ENCODE measurements at regions not wholly inside any gene's neighbourhood (a gene's known extent, or its start where the extent isn't known, plus 50 kb on each side); places are given as distances from the start of the nearest gene placed in this dataset.

DNA sequence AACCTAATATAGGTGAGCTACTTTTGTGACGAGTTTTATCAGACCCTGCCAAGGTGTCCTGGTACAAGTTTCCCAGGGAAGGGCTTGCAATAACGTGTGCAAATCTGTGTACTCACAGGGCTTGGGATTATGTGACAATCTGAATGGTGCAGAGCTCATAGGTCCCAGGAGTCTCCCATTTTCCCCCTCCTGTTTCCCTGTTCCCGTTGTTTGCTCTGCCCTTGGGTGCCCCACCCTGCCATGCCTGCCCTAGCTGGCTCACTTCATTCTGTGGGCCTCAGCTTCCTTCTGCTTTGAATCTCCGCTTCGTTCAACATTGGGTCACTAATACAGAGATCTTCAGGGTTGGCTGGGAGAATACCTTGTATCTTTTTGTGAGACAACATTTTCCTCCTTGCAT is 90.3 kb upstream of the HPF1 start:
- H3K9me3 ChIP-seq (ENCODE audit: control insufficient read depth, insufficient read depth, low read length): no peaks in the 10 kb centered on the region
- no peak overlapping the region for H3K27ac ChIP-seq (ENCODE audit: insufficient read depth, low read length)
- H3K14ac ChIP-seq (replicated peaks; ENCODE audit: low read depth, low read length): no peak overlapping the region
- no peak for TF ChIP-seq FOS (IDR thresholded peaks at IDR 0.05; ENCODE audit: low read depth, low read length)
- TF ChIP-seq CHD1 (IDR thresholded peaks at IDR 0.05; ENCODE audit: low read depth, low read length): no peak
- TF ChIP-seq, protein P1, sequence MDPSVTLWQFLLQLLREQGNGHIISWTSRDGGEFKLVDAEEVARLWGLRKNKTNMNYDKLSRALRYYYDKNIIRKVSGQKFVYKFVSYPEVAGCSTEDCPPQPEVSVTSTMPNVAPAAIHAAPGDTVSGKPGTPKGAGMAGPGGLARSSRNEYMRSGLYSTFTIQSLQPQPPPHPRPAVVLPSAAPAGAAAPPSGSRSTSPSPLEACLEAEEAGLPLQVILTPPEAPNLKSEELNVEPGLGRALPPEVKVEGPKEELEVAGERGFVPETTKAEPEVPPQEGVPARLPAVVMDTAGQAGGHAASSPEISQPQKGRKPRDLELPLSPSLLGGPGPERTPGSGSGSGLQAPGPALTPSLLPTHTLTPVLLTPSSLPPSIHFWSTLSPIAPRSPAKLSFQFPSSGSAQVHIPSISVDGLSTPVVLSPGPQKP (IDR thresholded peaks at IDR 0.05; ENCODE audit: borderline replicate concordance, low read depth, low read length): no peak
- no peak for TF ChIP-seq CEBPB (IDR thresholded peaks at IDR 0.05; ENCODE audit: low read depth, low read length)
- TF ChIP-seq, protein P2, sequence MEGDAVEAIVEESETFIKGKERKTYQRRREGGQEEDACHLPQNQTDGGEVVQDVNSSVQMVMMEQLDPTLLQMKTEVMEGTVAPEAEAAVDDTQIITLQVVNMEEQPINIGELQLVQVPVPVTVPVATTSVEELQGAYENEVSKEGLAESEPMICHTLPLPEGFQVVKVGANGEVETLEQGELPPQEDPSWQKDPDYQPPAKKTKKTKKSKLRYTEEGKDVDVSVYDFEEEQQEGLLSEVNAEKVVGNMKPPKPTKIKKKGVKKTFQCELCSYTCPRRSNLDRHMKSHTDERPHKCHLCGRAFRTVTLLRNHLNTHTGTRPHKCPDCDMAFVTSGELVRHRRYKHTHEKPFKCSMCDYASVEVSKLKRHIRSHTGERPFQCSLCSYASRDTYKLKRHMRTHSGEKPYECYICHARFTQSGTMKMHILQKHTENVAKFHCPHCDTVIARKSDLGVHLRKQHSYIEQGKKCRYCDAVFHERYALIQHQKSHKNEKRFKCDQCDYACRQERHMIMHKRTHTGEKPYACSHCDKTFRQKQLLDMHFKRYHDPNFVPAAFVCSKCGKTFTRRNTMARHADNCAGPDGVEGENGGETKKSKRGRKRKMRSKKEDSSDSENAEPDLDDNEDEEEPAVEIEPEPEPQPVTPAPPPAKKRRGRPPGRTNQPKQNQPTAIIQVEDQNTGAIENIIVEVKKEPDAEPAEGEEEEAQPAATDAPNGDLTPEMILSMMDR (conservative IDR thresholded peaks at IDR 0.05; ENCODE audit: low read depth, low read length): no peak
- no peak for TF ChIP-seq MXI1 (IDR thresholded peaks at IDR 0.05; ENCODE audit: borderline replicate concordance, low read depth, low read length)
- no peak for TF ChIP-seq RFX5 (IDR thresholded peaks at IDR 0.05; ENCODE audit: low read depth, low read length)
- TF ChIP-seq, protein P3, sequence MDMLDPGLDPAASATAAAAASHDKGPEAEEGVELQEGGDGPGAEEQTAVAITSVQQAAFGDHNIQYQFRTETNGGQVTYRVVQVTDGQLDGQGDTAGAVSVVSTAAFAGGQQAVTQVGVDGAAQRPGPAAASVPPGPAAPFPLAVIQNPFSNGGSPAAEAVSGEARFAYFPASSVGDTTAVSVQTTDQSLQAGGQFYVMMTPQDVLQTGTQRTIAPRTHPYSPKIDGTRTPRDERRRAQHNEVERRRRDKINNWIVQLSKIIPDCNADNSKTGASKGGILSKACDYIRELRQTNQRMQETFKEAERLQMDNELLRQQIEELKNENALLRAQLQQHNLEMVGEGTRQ (IDR thresholded peaks at IDR 0.05; ENCODE audit: low read depth, low read length): no peak
- TF ChIP-seq NFE2L2 (IDR thresholded peaks at IDR 0.05; ENCODE audit: low read depth, low read length): no peak
- no peak for TF ChIP-seq BHLHE40 (IDR thresholded peaks at IDR 0.05; ENCODE audit: low read depth, low read length)
- no peak for TF ChIP-seq POLR2A (IDR thresholded peaks at IDR 0.05; ENCODE audit: low read depth, low read length)
- no peak for TF ChIP-seq SMC3 (IDR thresholded peaks at IDR 0.05; ENCODE audit: low read depth, low read length)
- no peak for TF ChIP-seq RCOR1 (IDR thresholded peaks at IDR 0.05; ENCODE audit: insufficient replicate concordance, low read length)
- no peak for TF ChIP-seq RAD21 (IDR thresholded peaks at IDR 0.05; ENCODE audit: low read length)
- no peak for TF ChIP-seq MAFK (IDR thresholded peaks at IDR 0.05; ENCODE audit: low read depth, low read length)
- H3K4ac ChIP-seq (ENCODE audit: low read depth, low read length): no peak overlapping the region
- H3K18ac ChIP-seq (ENCODE audit: low read depth, low read length): no peak overlapping the region
- no TSS peak for BruUV-seq (replicated peaks)
- H3K27me3 ChIP-seq (ENCODE audit: control insufficient read depth, insufficient read depth, low read length): no peaks in the 10 kb centered on the region
- intact Hi-C loops (cut with micrococcal nuclease): no loop called here
- no peaks in the 10 kb centered on the region for H3K9me1 ChIP-seq (ENCODE audit: insufficient read depth, low read length)
- H2AK5ac ChIP-seq (ENCODE audit: low read depth, low read length): no peak overlapping the region
- dilution Hi-C loops (cut with HindIII; ENCODE audit: low sequenced_read_pairs, unreplicated experiment): no loop called here
- no peak overlapping the region for H4K5ac ChIP-seq (ENCODE audit: low read depth, low read length)
- no peak overlapping the region for H4K91ac ChIP-seq (ENCODE audit: insufficient read depth, low read depth, low read length)
- no peak overlapping the region for H3K4me3 ChIP-seq (ENCODE audit: insufficient read depth, low read depth, low read length)
- DNase-seq: no peak
- no peak for ATAC-seq (ENCODE audit: low read depth)
- H2BK15ac ChIP-seq (ENCODE audit: low read depth, low read length): no peak overlapping the region
- no peak overlapping the region for H2BK120ac ChIP-seq (ENCODE audit: low read depth, low read length)
- H2BK5ac ChIP-seq (ENCODE audit: low read depth, low read length, poor library complexity, severe bottlenecking): no peak overlapping the region
- H2AK9ac ChIP-seq (replicated peaks; ENCODE audit: low read depth, low read length, poor library complexity): no peak overlapping the region
- ChIA-PET CTCF (no interaction called here), POLR2A (ENCODE audit: unreplicated experiment) (no interaction called here)
- H3K9ac ChIP-seq (ENCODE audit: low read depth, low read length): no peak overlapping the region
- no CpG with 5 or more reads among the region's 5 CpGs for WGBS, 2 experiments (ENCODE audit: extremely low coverage in 2 of 2, insufficient read length in 1 of 2)
- H4K20me1 ChIP-seq (ENCODE audit: insufficient read depth, low read length): no peaks in the 10 kb centered on the region
- no peaks in the 10 kb centered on the region for H3K79me1 ChIP-seq (ENCODE audit: low read depth in 1 of 2, low read length in 2 of 2)
- H4K8ac ChIP-seq (ENCODE audit: low read depth in 2 of 2, low read length in 2 of 2): no peak overlapping the region
- H3K36me3 ChIP-seq (ENCODE audit: control insufficient read depth, insufficient read depth, low read length): no peaks in the 10 kb centered on the region
- H3K23ac ChIP-seq (ENCODE audit: low read depth, low read length): no peak overlapping the region
- H3K56ac ChIP-seq (ENCODE audit: extremely low read depth, insufficient read depth, low read length): no peak overlapping the region
- no peak overlapping the region for H2BK20ac ChIP-seq (ENCODE audit: low read depth, low read length)
- H2AFZ ChIP-seq (replicated peaks; ENCODE audit: low read length, poor library complexity): no peak overlapping the region
- in situ Hi-C loops (cut with MboI; ENCODE audit: low sequenced_read_pairs): no loop called here
- no peaks in the 10 kb centered on the region for H3K4me1 ChIP-seq (ENCODE audit: control insufficient read depth, insufficient read depth, low read length)
- no peak overlapping the region for H3K4me2 ChIP-seq (ENCODE audit: low read depth, low read length)

Data from IMR-90 (cell line).